Cardiac muscle cell (in vitro differentiated cells and primary cell): ENCODE measurements at regions not wholly inside any gene's neighbourhood (a gene's known extent, or its start where the extent isn't known, plus 50 kb on each side); places are given as distances from the start of the nearest gene placed in this dataset.

Experiments used
- DNase-seq, 2 donors: peaks; one replicate each; pipeline versions ENCODE4 v3.0.0 to v3.0.0-alpha.2; 2010 to 2017; ENCODE audit warnings: low read depth in 1 of 2, low spot score in 1 of 2
- H3K27ac ChIP-seq: fragments of 200-600 bp; sonication (generic); 2 replicates; pipeline ENCODE4 v1.5.1; 2016
- H3K27me3 ChIP-seq: fragments of 200-600 bp; sonication (generic); 2 replicates; pipeline ENCODE4 v1.6.0; 2016; ENCODE audit warnings: control low read depth
- H3K36me3 ChIP-seq: fragments of 200-600 bp; sonication (generic); 2 replicates; pipeline ENCODE4 v1.5.1; 2016; ENCODE audit warnings: control low read depth
- H3K4me1 ChIP-seq: fragments of 200-600 bp; sonication (generic); 2 replicates; pipeline ENCODE4 v1.8.1; 2017; ENCODE audit warnings: low read depth, mild to moderate bottlenecking, mixed run types
- H3K4me3 ChIP-seq: fragments of 200-600 bp; sonication (generic); 2 replicates; pipeline ENCODE4 v1.5.1; 2016; ENCODE audit warnings: mild to moderate bottlenecking
- H3K9me3 ChIP-seq: fragments of 200-600 bp; sonication (generic); 2 replicates; pipeline ENCODE4 v1.5.1; 2017; ENCODE audit warnings: low read depth, mild to moderate bottlenecking, control low read depth
- TF ChIP-seq, protein P1 (sequence below): IDR thresholded peaks from 2 replicates; pipeline ENCODE4 v1.5.1; 2012; ENCODE audit warnings: low read depth, mild to moderate bottlenecking, low read length

DNA sequence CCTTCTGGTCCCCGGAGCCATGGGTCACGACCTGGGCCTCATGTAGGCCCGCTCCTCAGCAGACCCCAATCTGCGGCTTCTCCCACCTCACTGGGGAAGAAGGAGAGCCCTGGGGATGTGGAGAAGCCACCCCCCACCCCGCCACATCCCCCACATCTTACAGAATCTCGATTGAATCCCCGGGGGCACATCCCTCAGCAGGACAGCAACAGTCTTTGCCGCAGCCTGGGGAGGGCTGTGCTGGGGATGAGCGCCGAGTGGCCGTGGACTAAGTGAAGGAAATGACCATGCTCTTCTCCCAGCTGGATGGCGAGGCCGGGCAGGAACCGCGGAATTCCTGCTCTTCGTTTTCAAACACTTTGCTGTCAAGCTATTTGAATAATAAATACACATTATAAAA, 169.0 kb upstream of the RTL1 start:
- no peaks in the 10 kb centered on the region for H3K36me3 ChIP-seq
- no peak overlapping the region for H3K27ac ChIP-seq
- no peaks in the 10 kb centered on the region for H3K9me3 ChIP-seq
- TF ChIP-seq, protein P1, sequence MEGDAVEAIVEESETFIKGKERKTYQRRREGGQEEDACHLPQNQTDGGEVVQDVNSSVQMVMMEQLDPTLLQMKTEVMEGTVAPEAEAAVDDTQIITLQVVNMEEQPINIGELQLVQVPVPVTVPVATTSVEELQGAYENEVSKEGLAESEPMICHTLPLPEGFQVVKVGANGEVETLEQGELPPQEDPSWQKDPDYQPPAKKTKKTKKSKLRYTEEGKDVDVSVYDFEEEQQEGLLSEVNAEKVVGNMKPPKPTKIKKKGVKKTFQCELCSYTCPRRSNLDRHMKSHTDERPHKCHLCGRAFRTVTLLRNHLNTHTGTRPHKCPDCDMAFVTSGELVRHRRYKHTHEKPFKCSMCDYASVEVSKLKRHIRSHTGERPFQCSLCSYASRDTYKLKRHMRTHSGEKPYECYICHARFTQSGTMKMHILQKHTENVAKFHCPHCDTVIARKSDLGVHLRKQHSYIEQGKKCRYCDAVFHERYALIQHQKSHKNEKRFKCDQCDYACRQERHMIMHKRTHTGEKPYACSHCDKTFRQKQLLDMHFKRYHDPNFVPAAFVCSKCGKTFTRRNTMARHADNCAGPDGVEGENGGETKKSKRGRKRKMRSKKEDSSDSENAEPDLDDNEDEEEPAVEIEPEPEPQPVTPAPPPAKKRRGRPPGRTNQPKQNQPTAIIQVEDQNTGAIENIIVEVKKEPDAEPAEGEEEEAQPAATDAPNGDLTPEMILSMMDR, result no peak
- H3K4me1 ChIP-seq, result no peaks in the 10 kb centered on the region
- H3K27me3 ChIP-seq, result no peaks in the 10 kb centered on the region
- DNase-seq, result no peak
- no peak overlapping the region for H3K4me3 ChIP-seq

DNA sequence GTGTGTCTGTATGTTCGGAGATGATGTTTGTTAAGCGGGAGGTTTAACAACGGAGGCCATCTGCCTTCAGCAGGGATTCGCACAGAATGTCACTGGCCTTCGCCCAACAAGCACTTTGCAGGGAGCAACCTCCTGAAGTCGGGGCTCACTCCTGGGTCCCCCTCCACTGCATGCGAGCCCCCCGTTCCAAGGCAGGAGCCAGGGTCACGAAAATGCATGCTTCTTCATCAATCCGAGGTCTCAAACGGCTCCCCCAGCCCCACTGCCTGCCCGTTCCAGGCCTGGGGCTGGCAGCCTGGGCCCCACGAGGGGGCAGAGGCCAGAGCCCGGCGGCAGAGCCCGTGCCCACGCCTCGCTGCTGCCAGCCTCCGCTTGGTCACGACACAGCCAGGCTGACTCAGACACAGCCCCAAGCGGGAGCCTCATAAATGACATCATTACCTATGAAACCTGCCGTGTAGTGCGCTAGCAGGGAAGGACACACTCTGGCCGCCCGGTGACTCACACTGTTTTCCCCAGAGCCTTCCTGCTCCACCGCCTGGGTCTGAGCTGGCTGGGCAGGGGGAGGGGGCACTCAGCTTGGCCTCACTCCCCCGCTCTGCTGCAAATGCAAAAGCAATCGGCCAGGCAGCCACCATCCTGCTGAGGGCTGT, 169.5 kb upstream of the RTL1 start:
- H3K27me3 ChIP-seq, result peaks cover under 1% of the 10 kb centered on the region
- no peak overlapping the region for H3K27ac ChIP-seq
- H3K9me3 ChIP-seq, result no peaks in the 10 kb centered on the region
- no peaks in the 10 kb centered on the region for H3K4me1 ChIP-seq
- DNase-seq, result peak; percentile 36 to 91
- TF ChIP-seq, protein P1, result no peak
- H3K36me3 ChIP-seq, result no peaks in the 10 kb centered on the region
- H3K4me3 ChIP-seq, result no peak overlapping the region

DNA sequence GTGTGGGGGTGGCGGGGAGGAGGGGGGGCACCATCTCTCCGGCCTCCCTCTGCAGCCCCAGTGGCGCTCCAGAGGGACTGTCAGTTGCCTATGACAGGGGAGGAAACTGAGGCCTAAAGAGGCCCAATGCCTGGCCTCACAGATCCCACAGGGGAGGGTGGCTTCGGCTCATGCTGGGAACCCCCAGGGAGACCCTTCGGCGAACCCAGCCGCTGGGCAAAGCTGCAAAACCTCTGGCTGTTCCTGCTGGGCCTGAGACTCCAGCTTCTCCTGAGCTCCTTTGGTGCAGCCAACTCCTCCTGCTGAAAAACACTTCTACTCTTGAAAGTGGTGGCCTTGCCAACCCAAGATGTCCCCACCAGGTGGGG, 170.1 kb upstream of the RTL1 start:
- Histone ChIP-seq H3K36me3 (no peaks in the 10 kb centered on the region), H3K27me3 (peaks cover 5% of the 10 kb centered on the region), H3K4me1 (no peaks in the 10 kb centered on the region), H3K9me3 (no peaks in the 10 kb centered on the region), H3K4me3 (no peak overlapping the region), H3K27ac (no peak overlapping the region)
- TF ChIP-seq, protein P1, result no peak
- DNase-seq, result no peak

DNA sequence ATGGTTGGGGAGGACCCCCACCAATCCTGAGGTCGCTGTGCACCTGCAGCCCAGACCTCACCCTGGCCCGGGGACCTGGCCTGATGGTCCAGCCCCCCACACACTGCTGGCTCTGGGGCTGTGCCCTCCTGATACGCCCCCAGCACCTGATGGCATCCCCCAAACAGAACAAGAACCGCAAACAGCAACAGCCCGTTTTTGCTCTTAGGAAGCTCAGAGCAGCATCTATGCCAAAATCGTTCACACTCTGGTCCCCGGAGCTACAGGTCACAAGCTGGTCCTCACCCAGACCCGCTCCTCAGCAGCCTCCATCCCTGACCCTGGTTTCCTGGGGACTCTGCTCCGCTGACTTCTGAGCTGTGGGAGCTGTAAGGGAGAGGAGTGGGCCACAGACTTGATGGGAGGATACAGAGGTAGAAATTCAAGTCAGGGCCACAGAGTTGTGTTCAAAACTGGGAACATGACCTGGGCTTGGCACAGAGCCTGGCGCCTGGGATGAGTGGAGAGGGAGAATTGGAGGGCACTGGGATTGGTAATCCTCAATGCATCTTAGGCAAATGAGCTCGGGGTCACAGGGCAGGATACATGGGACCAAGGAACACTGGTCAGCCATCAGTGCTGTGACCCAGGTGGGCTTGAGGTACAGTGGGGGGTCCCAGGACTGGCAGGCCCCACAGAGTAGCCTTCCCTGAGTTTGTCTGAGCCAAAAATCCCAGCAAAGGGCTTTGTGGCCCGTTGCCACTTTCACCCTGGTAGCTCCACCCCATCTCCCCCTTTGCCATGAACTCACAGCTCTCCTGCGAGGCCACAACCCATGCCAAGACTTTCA, 170.9 kb upstream of the RTL1 start:
- DNase-seq, result no peak
- Histone ChIP-seq H3K27ac (no peak overlapping the region), H3K36me3 (no peaks in the 10 kb centered on the region), H3K9me3 (no peaks in the 10 kb centered on the region), H3K4me3 (no peak overlapping the region), H3K27me3 (peaks cover 5% of the 10 kb centered on the region), H3K4me1 (no peaks in the 10 kb centered on the region)
- TF ChIP-seq, protein P1, result no peak

DNA sequence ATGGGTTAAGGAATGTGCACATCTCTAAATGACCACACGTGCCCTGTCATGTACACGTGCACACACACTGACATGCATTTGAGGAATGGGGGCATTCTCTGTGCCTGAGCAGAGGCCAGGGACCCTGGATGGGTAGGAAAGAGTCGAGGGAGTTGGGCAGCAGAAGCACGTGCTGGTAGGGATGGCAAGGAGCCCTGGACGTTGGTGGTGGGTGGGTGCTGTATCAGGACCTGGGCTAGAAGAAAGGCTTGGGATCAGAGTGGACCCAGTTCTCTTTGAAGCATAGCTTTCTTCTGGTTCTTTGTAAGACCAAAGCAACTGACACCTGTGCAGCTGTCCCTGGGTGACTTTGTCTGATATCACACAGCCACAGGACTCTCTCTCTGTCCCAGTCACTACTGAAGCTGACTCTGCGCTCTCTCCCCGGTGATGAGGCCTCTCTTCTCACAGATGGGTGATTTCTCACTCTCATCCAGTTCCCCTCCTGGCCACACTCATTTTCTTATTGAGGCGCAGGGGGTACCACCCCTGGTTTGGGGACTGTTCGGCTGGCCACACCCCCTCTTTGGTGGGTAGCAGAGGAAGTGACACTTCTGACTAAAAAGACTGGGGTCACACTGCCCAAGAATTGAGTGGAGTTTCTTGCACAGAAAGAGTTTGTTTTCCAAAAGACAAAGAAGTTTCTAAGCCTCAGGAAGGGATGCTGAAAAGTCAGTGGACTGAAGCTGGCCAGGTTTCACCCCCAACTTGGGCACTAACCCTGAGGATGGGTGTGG, 171.7 kb upstream of the RTL1 start:
- DNase-seq, result no peak
- Histone ChIP-seq H3K27me3 (peaks cover 5% of the 10 kb centered on the region), H3K27ac (no peak overlapping the region), H3K4me1 (no peaks in the 10 kb centered on the region), H3K4me3 (no peak overlapping the region), H3K9me3 (no peaks in the 10 kb centered on the region), H3K36me3 (no peaks in the 10 kb centered on the region)
- TF ChIP-seq, protein P1, result no peak
